ENCODE measurements at regions not wholly inside any gene's neighbourhood (a gene's known extent, or its start where the extent isn't known, plus 50 kb on each side); places are given as distances from the start of the nearest gene placed in this dataset.

DNA sequence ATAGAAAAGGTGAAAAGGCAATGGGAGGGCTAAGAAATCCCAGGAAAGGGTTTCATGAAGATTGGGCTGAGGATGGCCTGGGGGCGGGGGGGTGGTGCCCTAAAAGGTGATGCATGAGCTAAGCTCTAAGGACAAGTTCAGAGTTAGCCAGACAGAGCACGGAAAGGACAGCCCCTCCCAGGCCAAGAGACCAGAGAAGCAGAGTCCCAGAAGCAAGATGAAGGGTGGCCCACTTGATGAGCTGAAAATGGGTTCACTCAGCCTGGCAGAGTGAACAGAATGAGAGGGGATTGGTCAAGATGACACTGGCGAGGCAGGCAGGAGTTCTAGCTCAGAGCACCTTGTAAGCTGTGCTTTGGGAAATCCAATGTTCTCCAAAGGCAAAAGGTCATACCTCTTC lies 89.4 kb upstream of the GPR26 start:
- 83% methylated on average over 3 of the region's 3 CpGs for WGBS (ENCODE audit: insufficient coverage)
- no peak overlapping the region for H3K9ac ChIP-seq (ENCODE audit: insufficient read depth, low read length, poor library complexity, severe bottlenecking)
- H3K36me3 Mint-ChIP-seq, result no peaks in the 10 kb centered on the region
- no peaks in the 10 kb centered on the region for H3K4me1 ChIP-seq (ENCODE audit: control insufficient read depth in 1 of 2, insufficient read depth in 2 of 2, low read length in 2 of 2)
- H2AFZ ChIP-seq (ENCODE audit: insufficient read depth, low read depth, low read length, poor library complexity, severe bottlenecking), result no peak overlapping the region
- H3K27ac ChIP-seq (ENCODE audit: low read depth in 1 of 2, low read length in 2 of 2), result no peak overlapping the region
- TF ChIP-seq, protein P1, sequence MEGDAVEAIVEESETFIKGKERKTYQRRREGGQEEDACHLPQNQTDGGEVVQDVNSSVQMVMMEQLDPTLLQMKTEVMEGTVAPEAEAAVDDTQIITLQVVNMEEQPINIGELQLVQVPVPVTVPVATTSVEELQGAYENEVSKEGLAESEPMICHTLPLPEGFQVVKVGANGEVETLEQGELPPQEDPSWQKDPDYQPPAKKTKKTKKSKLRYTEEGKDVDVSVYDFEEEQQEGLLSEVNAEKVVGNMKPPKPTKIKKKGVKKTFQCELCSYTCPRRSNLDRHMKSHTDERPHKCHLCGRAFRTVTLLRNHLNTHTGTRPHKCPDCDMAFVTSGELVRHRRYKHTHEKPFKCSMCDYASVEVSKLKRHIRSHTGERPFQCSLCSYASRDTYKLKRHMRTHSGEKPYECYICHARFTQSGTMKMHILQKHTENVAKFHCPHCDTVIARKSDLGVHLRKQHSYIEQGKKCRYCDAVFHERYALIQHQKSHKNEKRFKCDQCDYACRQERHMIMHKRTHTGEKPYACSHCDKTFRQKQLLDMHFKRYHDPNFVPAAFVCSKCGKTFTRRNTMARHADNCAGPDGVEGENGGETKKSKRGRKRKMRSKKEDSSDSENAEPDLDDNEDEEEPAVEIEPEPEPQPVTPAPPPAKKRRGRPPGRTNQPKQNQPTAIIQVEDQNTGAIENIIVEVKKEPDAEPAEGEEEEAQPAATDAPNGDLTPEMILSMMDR (IDR thresholded peaks at IDR 0.05), result no peak
- H3K79me2 ChIP-seq (ENCODE audit: insufficient read depth, low read length), result no peaks in the 10 kb centered on the region
- no peak overlapping the region for H3K4me3 ChIP-seq (replicated peaks in 1 of 3; ENCODE audit: low read depth in 2 of 3, low read length in 3 of 3)
- no peaks in the 10 kb centered on the region for H4K20me1 ChIP-seq (ENCODE audit: insufficient read depth, low read length)
- H3K4me3 Mint-ChIP-seq, result no peak overlapping the region
- intact Hi-C loops (cut with micrococcal nuclease), result no loop called here
- no peaks in the 10 kb centered on the region for H3K27me3 ChIP-seq (ENCODE audit: control insufficient read depth in 2 of 2, insufficient read depth in 2 of 2, low read length in 2 of 2)
- no peaks in the 10 kb centered on the region for H3K9me3 ChIP-seq (replicated peaks in 1 of 2; ENCODE audit: control insufficient read depth in 1 of 2, insufficient read depth in 1 of 2, low read length in 2 of 2)
- no peaks in the 10 kb centered on the region for H3K4me1 Mint-ChIP-seq
- H3K36me3 ChIP-seq (replicated peaks in 1 of 2; ENCODE audit: control insufficient read depth in 1 of 2, insufficient read depth in 2 of 2, low read length in 2 of 2), result no peaks in the 10 kb centered on the region
- H3K9me3 Mint-ChIP-seq, result peaks cover 0 to 2% (median 0%) of the 10 kb centered on the region in 7 donors
- no peak overlapping the region for H3K4me2 ChIP-seq (replicated peaks; ENCODE audit: extremely low read depth, low read length, poor library complexity, severe bottlenecking)
- peaks cover 4 to 29% (median 20%) of the 10 kb centered on the region in 3 donors for H3K27me3 Mint-ChIP-seq (ENCODE audit: low read depth in 3 of 3)
- H3K27ac Mint-ChIP-seq, result no peak overlapping the region
- no peak for DNase-seq

GRCh38 chr10:123577921-123578461 lies 88.2 kb upstream of the GPR26 start:
- H3K4me1 Mint-ChIP-seq, result no peaks in the 10 kb centered on the region
- peaks cover 0 to 7% of the 10 kb centered on the region in 2 donors for H3K27me3 ChIP-seq (ENCODE audit: control insufficient read depth in 2 of 2, insufficient read depth in 2 of 2, low read length in 2 of 2)
- H3K9me3 Mint-ChIP-seq, result peaks cover 0 to 2% (median 0%) of the 10 kb centered on the region in 7 donors
- no peak for DNase-seq
- no peaks in the 10 kb centered on the region for H3K36me3 Mint-ChIP-seq
- 90% methylated on average over 2 of the region's 4 CpGs for WGBS (ENCODE audit: insufficient coverage)
- no peak overlapping the region for H3K4me3 Mint-ChIP-seq
- no peak overlapping the region for H3K4me3 ChIP-seq (replicated peaks in 1 of 3; ENCODE audit: low read depth in 2 of 3, low read length in 3 of 3)
- no peaks in the 10 kb centered on the region for H3K4me1 ChIP-seq (ENCODE audit: control insufficient read depth in 1 of 2, insufficient read depth in 2 of 2, low read length in 2 of 2)
- no peak overlapping the region for H3K27ac Mint-ChIP-seq
- H2AFZ ChIP-seq (ENCODE audit: insufficient read depth, low read depth, low read length, poor library complexity, severe bottlenecking), result no peak overlapping the region
- TF ChIP-seq, protein P1 (IDR thresholded peaks at IDR 0.05), result no peak
- H3K9ac ChIP-seq (ENCODE audit: insufficient read depth, low read length, poor library complexity, severe bottlenecking), result no peak overlapping the region
- no peaks in the 10 kb centered on the region for H3K36me3 ChIP-seq (replicated peaks in 1 of 2; ENCODE audit: control insufficient read depth in 1 of 2, insufficient read depth in 2 of 2, low read length in 2 of 2)
- no peaks in the 10 kb centered on the region for H3K79me2 ChIP-seq (ENCODE audit: insufficient read depth, low read length)
- intact Hi-C loops (cut with micrococcal nuclease), result no loop called here
- H4K20me1 ChIP-seq (ENCODE audit: insufficient read depth, low read length), result no peaks in the 10 kb centered on the region
- no peak overlapping the region for H3K27ac ChIP-seq (ENCODE audit: low read depth in 1 of 2, low read length in 2 of 2)
- H3K4me2 ChIP-seq (replicated peaks; ENCODE audit: extremely low read depth, low read length, poor library complexity, severe bottlenecking), result no peak overlapping the region
- H3K9me3 ChIP-seq (replicated peaks in 1 of 2; ENCODE audit: control insufficient read depth in 1 of 2, insufficient read depth in 1 of 2, low read length in 2 of 2), result no peaks in the 10 kb centered on the region
- H3K27me3 Mint-ChIP-seq (ENCODE audit: low read depth in 3 of 3), result peaks cover 10 to 32% (median 22%) of the 10 kb centered on the region in 3 donors
